ENCODE measurements at regions not wholly inside any gene's neighbourhood (a gene's known extent, or its start where the extent isn't known, plus 50 kb on each side); places are given as distances from the start of the nearest gene placed in this dataset.
"Not testable (repeated sequence)": the region's sequence is repeated elsewhere in the genome, so short reads cannot be mapped to it uniquely, and the experiment has no call there.

DNA sequence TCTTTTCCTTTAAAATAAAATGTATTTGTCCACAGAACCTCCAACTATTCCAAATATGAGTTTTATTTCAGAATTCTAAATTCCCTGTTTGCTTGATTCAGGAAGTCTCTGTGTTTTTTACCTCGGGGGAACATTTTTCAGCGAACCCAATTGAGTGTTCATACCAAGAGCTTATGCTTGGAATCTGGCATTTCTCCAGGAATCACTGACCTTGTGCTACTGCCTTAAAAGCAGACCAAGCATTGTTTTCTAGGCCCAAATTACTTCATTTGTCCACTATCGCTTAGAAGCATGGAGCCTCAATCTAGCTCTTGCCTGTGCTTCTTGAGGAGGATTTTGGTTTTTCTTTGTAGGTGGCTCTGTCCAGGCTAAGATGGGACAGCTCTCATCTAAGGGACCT, 59.4 kb downstream of the EBLN1 start:
- ChIA-PET CTCF (interaction anchor here (0.5 kb wide), 1 partner anchor 22 kb away, joined by 3 read pairs; no protein-coding TSS in a partner anchor), POLR2A (no interaction called here)
- Histone ChIP-seq H3K27me3 (ENCODE audit: control insufficient read depth, insufficient read depth, low read length) (no peaks in the 10 kb centered on the region), H3K4me3 (ENCODE audit: low read depth, low read length) (no peak overlapping the region), H3K36me3 (ENCODE audit: control insufficient read depth, insufficient read depth, low read length) (no peaks in the 10 kb centered on the region)
- DNase-seq (ENCODE audit: low read depth) = no peak
- no peak for TF ChIP-seq CTCF (IDR thresholded peaks at IDR 0.05; ENCODE audit: insufficient read depth, low read depth, low read length)

DNA sequence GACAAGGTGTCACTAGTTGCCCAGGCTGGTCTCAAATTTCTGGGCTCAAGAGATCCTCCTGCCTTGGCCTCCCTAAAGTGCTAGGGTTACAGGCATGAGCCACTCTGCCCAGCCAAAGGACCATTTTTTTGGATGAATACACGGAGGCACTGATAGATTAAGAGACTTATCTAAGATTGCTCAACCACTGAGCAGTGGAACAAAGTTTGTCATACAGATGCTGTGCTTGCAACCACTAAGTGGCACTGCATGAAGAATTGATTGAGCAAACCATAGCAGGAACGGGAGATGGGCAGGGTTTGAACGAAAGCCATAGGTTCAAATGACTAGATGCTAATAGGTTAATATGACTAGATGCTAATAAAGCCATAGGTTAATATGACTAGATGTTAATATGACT, 61.1 kb downstream of the EBLN1 start:
- POLR2A ChIA-PET = no interaction called here
- DNase-seq (ENCODE audit: low read depth) = no peak
- CTCF ChIA-PET = no interaction called here
- no peak for TF ChIP-seq CTCF (IDR thresholded peaks at IDR 0.05; ENCODE audit: insufficient read depth, low read depth, low read length)
- Histone ChIP-seq H3K36me3 (ENCODE audit: control insufficient read depth, insufficient read depth, low read length) (no peaks in the 10 kb centered on the region), H3K27me3 (ENCODE audit: control insufficient read depth, insufficient read depth, low read length) (no peaks in the 10 kb centered on the region), H3K4me3 (ENCODE audit: low read depth, low read length) (no peak overlapping the region)

DNA sequence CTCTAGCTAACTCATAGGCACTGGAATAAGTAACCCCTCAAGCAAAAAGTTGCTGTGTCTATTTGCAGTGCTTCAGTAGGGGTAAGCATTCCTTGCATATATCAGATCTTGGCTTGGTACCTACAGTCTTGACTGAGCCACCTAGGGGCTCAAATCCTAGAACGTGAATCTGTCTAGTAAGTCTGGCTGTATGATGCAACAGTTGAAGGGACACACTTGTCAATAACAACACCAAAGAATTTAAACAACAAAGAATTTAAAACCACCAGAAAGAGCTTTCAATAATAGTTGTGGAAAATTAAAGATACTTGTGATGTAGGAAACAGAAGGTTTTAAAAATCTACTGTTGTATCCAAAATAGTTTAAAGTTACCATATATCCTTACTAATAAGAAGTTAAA, 65.4 kb downstream of the EBLN1 start:
- DNase-seq (ENCODE audit: low read depth) = no peak
- Histone ChIP-seq H3K36me3 (ENCODE audit: control insufficient read depth, insufficient read depth, low read length) (no peaks in the 10 kb centered on the region), H3K4me3 (ENCODE audit: low read depth, low read length) (no peak overlapping the region), H3K27me3 (ENCODE audit: control insufficient read depth, insufficient read depth, low read length) (no peaks in the 10 kb centered on the region)
- POLR2A ChIA-PET = no interaction called here
- CTCF ChIA-PET = interaction anchor here (0.6 kb wide), 1 partner anchor 15 kb away, joined by 3 read pairs; no protein-coding TSS in a partner anchor
- TF ChIP-seq CTCF (IDR thresholded peaks at IDR 0.05; ENCODE audit: insufficient read depth, low read depth, low read length) = no peak

- no peaks in the 10 kb centered on the region for H3K36me3 ChIP-seq (ENCODE audit: control insufficient read depth, insufficient read depth, low read length)
- H3K27me3 ChIP-seq (ENCODE audit: control insufficient read depth, insufficient read depth, low read length) = no peaks in the 10 kb centered on the region
- no peak overlapping the region for H3K4me3 ChIP-seq (ENCODE audit: low read depth, low read length)
- CTCF ChIA-PET = no interaction called here
- POLR2A ChIA-PET = no interaction called here
- TF ChIP-seq CTCF (IDR thresholded peaks at IDR 0.05; ENCODE audit: insufficient read depth, low read depth, low read length) = no peak
- DNase-seq (ENCODE audit: low read depth) = no peak
These were observed 67.0 kb downstream of the EBLN1 start for GRCh38 chr10:22150842-22151241.

DNA sequence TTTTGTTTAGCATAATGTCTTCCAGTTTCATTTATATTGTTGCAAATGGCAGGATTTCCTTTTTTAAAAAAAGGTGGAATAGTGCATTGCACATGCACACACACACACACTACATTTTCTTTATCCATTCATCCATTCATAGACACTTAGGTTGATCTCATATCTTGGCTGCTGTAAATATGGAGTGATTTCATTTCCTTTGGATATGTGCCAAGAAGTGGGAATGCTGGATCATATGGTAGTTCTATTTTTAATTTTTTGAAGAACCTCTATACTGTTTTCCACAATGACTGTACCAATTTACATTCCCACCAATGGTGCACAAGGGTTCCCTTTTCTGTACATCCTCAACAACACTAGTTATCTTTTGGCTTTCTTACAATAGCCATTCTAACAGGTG, 68.9 kb downstream of the EBLN1 start:
- ChIA-PET CTCF (interaction anchor here (1.1 kb wide), 1 partner anchor 840 kb away, joined by 3 read pairs; no protein-coding TSS in a partner anchor), POLR2A (no interaction called here)
- H3K4me3 ChIP-seq (ENCODE audit: low read depth, low read length) = no peak overlapping the region
- H3K36me3 ChIP-seq (ENCODE audit: control insufficient read depth, insufficient read depth, low read length) = no peaks in the 10 kb centered on the region
- DNase-seq (ENCODE audit: low read depth) = no peak
- H3K27me3 ChIP-seq (ENCODE audit: control insufficient read depth, insufficient read depth, low read length) = no peaks in the 10 kb centered on the region
- TF ChIP-seq CTCF (IDR thresholded peaks at IDR 0.05; ENCODE audit: insufficient read depth, low read depth, low read length) = no peak

DNA sequence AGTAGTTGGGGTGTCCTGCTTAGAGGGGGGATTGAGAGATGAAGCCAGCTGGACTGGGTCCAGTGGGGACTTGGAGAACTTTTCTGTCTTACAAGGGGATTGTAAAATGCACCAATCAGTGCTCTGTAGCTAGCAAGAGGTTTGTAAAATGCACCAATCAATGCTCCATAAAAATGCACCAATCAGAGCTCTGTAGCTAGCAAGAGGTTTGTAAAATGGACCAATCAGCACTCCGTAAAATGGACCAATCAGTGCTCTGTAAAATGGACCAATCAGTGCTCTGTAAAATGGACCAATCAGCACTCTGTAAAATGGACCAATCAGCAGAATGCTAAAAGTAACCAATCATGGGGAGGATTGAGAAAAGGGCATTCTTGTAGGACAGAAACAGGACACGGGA, 71.9 kb downstream of the EBLN1 start:
- DNase-seq (ENCODE audit: low read depth); CTCF ChIA-PET; H3K4me3 ChIP-seq (ENCODE audit: low read depth, low read length); POLR2A ChIA-PET; H3K27me3 ChIP-seq (ENCODE audit: control insufficient read depth, insufficient read depth, low read length); H3K36me3 ChIP-seq (ENCODE audit: control insufficient read depth, insufficient read depth, low read length): not testable (repeated sequence)
